ENCODE measurements at regions not wholly inside any gene's neighbourhood (a gene's known extent, or its start where the extent isn't known, plus 50 kb on each side); places are given as distances from the start of the nearest gene placed in this dataset.
"Not testable (repeated sequence)": the region's sequence is repeated elsewhere in the genome, so short reads cannot be mapped to it uniquely, and the experiment has no call there.

DNA sequence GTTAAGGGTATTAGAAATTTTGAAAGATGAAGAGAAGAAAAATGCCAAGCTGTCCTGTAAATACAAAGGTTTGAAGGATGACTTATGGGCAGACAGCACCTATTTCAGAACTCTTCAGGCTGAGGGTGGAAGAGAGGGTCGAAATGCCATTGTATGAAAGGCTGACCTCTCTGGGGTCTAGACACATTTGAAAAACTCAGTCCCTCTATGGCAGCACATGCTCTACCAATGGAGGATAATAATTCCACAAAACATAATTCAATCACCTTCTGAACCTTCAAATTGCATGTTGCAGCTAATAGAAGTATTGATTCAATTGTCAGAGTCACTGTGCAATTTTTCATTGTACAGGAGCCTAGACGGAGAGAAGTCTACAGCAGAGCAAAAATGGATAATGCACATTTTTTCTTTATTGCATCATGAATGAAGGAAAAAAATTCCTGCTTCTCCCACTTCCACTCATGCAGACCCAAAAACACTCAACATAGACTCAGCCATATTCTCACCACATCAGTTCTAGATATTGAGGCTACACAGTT lies 569.1 kb downstream of the TBL1XR1 start:
- Histone ChIP-seq H3K4me1 (no peaks in the 10 kb centered on the region), H3K27me3 (no peaks in the 10 kb centered on the region), H3K9me3 (no peaks in the 10 kb centered on the region), H4K20me1 (no peaks in the 10 kb centered on the region), H3K4me3 (no peak overlapping the region), H3K9ac (no peak overlapping the region), H3K36me3 (no peaks in the 10 kb centered on the region), H3K27ac (no peak overlapping the region), H3K4me2 (no peak overlapping the region)
- TF ChIP-seq Cebpa-rat (IDR thresholded peaks at IDR 0.05), result no peak

DNA sequence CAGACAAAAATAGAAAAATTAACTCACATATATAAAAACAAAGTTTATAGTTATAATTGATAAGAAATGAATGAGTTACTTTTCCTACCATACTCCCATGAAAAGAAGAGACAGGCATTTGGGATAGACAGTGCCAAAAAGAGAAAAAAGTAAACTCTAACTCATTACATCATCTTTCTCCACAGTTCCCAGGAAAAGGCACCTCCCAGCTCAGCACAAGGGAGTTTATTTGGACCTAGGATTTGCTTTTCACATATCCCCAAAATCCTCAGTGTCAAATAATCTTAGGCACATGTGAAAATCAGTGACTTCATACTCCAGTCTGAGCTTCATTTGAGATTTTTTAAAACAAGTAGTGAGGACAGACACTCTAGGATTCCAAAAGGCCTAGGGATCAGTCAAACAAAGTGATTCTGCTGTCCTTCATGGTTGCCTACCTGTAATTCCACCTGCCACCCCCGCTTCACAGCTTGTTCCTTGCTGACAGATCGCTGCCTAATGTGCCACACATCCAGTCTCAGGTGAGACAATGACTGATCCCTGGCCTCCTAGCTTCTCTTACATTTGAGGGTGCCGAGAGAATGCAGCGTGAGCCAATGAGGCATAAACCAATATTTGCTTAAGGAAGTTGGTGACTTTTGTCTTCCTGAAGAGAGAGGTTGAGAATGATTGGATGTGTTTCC lies 573.7 kb downstream of the TBL1XR1 start:
- Histone ChIP-seq H4K20me1 (no peaks in the 10 kb centered on the region), H3K4me2 (no peak overlapping the region), H3K4me3 (no peak overlapping the region), H3K36me3 (no peaks in the 10 kb centered on the region), H3K4me1 (no peaks in the 10 kb centered on the region), H3K27ac (no peak overlapping the region), H3K9me3 (no peaks in the 10 kb centered on the region), H3K9ac (no peak overlapping the region), H3K27me3 (no peaks in the 10 kb centered on the region)
- TF ChIP-seq Cebpa-rat (IDR thresholded peaks at IDR 0.05), result no peak

DNA sequence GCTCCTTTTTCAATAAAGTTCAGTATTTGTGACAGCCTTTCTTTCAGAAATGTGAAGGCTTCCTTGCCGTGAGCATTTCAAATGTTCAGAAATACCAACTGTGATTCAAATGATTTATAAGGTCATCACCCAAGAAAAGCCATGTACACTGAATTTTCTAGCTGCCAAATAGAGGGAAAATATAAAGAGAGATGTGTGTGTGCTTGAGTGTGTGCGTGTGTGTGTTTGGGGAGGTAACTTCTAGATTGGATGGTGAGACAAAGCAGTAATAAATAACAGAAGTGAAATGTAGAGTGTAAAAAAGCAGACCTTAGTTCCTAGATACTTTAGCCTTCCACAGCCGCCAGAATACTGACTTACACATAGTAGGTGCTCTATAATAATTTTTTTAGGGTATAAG lies 577.4 kb downstream of the TBL1XR1 start:
- no peaks in the 10 kb centered on the region for H3K9me3 ChIP-seq
- H3K4me3 ChIP-seq, result no peak overlapping the region
- TF ChIP-seq Cebpa-rat (IDR thresholded peaks at IDR 0.05), result no peak

DNA sequence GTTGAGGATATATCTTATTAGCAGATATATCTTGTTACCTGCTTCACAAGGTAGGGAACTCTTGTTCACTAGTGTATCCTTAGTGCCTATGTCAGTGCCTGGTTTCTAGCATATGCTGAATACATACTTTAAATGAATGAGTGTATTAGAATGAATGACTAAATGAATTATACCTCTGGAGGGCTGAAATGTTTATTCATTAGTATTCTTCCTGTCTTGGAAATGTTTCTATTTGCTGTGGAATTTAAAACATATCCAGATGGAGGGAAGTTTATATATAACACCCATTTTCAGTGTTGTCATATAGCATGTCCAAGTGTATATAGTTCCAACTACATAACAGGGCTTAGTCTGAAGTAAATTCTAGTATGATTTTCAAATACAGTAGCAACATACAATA lies 581.5 kb downstream of the TBL1XR1 start:
- H3K36me3 ChIP-seq, result no peaks in the 10 kb centered on the region
- no peaks in the 10 kb centered on the region for H3K27me3 ChIP-seq
- no peaks in the 10 kb centered on the region for H3K4me1 ChIP-seq
- H3K4me2 ChIP-seq, result no peak overlapping the region
- no peaks in the 10 kb centered on the region for H4K20me1 ChIP-seq
- H3K4me3 ChIP-seq, result no peak overlapping the region
- TF ChIP-seq Cebpa-rat (IDR thresholded peaks at IDR 0.05), result no peak
- H3K9ac ChIP-seq, result no peak overlapping the region
- no peak overlapping the region for H3K27ac ChIP-seq
- no peaks in the 10 kb centered on the region for H3K9me3 ChIP-seq

More for the DNA sequence above, 577.4 kb downstream of the TBL1XR1 start:
- Histone ChIP-seq H4K20me1 (no peaks in the 10 kb centered on the region), H3K27ac (no peak overlapping the region), H3K4me1 (no peaks in the 10 kb centered on the region), H3K27me3 (no peaks in the 10 kb centered on the region), H3K4me2 (no peak overlapping the region), H3K9ac (no peak overlapping the region), H3K36me3 (no peaks in the 10 kb centered on the region)

DNA sequence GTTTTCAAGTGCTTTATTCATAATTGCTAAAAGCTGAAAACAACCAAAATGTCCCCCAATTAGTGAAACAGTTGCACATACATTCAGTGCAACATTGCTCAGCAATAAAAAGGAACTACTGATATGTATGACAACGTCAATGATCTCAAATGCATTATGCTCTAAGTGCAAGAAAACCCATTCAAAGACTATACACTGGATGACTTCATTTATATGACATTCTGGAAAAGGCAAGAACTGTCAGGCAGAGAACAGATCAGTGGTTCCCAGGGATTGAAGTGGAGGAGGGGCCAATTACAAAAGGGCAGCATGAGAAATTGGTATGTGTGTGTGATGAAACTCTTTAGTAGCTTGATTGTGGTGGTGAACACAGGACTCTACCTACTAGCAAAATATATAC lies 585.6 kb downstream of the TBL1XR1 start:
- Histone ChIP-seq H3K4me1 (no peaks in the 10 kb centered on the region), H3K27me3 (no peaks in the 10 kb centered on the region), H3K9ac (no peak overlapping the region), H3K27ac (no peak overlapping the region), H3K4me3 (no peak overlapping the region), H3K4me2 (no peak overlapping the region), H3K9me3 (no peaks in the 10 kb centered on the region), H4K20me1 (no peaks in the 10 kb centered on the region), H3K36me3 (no peaks in the 10 kb centered on the region)
- no peak for TF ChIP-seq Cebpa-rat (IDR thresholded peaks at IDR 0.05)

DNA sequence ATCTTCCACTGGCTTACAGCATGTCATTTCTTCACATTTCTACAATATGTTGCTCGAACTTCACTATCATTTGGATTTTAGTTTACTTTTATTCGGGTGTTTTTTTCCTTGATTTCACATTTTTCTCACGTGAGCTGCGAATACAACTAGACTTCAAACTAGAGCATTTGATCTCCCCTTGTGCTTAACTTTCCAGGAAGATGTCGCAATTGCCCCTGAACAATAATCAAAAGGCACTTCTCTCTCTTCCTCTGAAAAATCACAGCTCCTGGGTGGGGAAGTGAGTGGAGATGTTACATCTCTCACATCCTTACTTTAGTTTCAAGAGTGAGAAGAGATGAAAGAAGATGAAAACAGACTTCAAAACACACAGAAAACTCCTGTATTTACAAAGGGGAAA lies 587.9 kb downstream of the TBL1XR1 start:
- no peak overlapping the region for H3K4me2 ChIP-seq
- no peaks in the 10 kb centered on the region for H3K4me1 ChIP-seq
- no peak overlapping the region for H3K4me3 ChIP-seq
- H3K9ac ChIP-seq, result no peak overlapping the region
- H3K9me3 ChIP-seq, result no peaks in the 10 kb centered on the region
- no peaks in the 10 kb centered on the region for H4K20me1 ChIP-seq
- no peaks in the 10 kb centered on the region for H3K36me3 ChIP-seq
- H3K27me3 ChIP-seq, result no peaks in the 10 kb centered on the region
- TF ChIP-seq Cebpa-rat (IDR thresholded peaks at IDR 0.05), result no peak
- H3K27ac ChIP-seq, result no peak overlapping the region

DNA sequence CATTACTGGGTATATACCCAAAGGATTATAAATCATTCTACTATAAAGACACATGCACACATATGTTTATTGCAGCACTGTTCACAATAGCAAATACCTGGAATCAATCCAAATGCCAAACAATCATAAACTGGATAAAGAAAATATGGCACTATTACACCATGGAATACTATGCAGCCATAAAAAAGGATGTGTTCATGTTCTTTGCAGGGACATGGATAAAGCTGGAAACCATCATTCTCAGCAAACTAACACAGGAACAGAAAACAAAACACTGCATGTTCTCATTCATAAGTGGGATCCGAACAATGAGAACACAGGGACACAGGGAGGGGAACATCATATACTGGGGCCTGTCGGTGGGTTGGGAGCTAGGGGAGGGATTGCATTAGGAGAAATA lies 591.7 kb downstream of the TBL1XR1 start:
- not testable (repeated sequence) for H3K4me3 ChIP-seq, H3K4me2 ChIP-seq, H3K36me3 ChIP-seq, H3K4me1 ChIP-seq, H4K20me1 ChIP-seq, H3K27me3 ChIP-seq, H3K9ac ChIP-seq, H3K27ac ChIP-seq, H3K9me3 ChIP-seq

DNA sequence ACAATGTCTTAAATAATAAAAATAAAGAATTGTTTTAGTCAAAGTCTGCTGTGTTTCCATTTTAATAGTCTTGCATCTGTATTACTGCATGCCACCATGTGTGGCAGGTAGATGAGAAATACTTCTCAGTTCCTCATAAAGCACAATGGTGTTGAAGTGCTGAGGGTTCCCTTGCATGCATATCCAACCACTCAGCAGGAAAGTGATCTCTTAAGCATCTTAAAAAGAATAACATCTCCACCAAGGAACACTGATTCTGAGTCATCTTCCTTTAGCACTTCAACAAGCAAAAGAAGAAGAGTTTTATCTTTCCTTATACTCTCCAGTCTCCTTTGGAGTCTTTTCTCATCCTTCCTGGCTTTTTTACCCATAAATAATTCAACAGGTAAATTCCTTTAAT lies 602.0 kb downstream of the TBL1XR1 start:
- Histone ChIP-seq H3K9ac (no peak overlapping the region), H3K9me3 (no peaks in the 10 kb centered on the region), H3K27me3 (no peaks in the 10 kb centered on the region), H3K4me1 (no peaks in the 10 kb centered on the region), H3K36me3 (no peaks in the 10 kb centered on the region), H4K20me1 (no peaks in the 10 kb centered on the region), H3K27ac (no peak overlapping the region), H3K4me3 (no peak overlapping the region), H3K4me2 (no peak overlapping the region)
- TF ChIP-seq Cebpa-rat (IDR thresholded peaks at IDR 0.05), result no peak

DNA sequence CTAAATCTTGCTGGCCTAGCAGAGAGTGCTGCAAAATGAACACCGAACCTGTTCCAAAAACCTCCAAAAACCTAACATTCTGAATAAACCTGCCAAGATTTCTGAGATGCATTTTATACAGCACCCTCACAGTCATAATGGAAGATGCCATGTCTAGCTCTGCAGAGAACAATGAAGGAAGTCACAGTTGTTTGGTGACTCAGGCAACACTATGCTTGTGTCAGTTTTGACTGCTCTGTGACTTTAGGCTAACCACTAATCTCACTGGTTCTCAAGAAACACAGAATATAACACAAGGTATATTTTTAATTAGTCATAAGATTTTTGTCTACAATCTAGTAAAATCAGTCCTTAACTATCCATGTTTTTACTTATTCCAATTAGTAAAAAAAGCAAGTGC lies 606.6 kb downstream of the TBL1XR1 start:
- Histone ChIP-seq H3K4me2 (no peak overlapping the region), H3K4me3 (no peak overlapping the region), H3K4me1 (no peaks in the 10 kb centered on the region), H3K27ac (no peak overlapping the region), H3K9ac (no peak overlapping the region), H3K36me3 (no peaks in the 10 kb centered on the region), H4K20me1 (no peaks in the 10 kb centered on the region), H3K9me3 (no peaks in the 10 kb centered on the region), H3K27me3 (no peaks in the 10 kb centered on the region)
- TF ChIP-seq Cebpa-rat (IDR thresholded peaks at IDR 0.05), result no peak

DNA sequence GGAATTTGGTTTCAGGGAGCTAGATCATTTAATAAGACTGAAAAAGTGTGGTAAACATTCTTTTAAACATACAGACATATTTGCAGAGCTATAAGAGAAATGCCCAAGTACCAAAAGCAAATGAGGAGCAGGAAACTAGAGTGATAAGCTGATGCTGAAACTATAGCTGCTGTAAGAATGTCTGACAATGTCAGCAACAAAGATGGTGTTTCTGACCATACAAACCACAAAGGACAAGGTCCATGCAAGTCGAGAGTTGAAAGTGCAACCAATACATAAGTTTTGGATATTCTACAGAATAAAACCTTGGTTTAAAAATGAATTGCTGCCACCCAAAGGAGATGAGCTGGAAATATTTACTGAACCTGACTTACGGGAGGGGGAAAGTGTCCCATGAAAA lies 610.2 kb downstream of the TBL1XR1 start:
- H3K4me2 ChIP-seq, result no peak overlapping the region
- no peak overlapping the region for H3K27ac ChIP-seq
- no peaks in the 10 kb centered on the region for H3K9me3 ChIP-seq
- no peaks in the 10 kb centered on the region for H4K20me1 ChIP-seq
- H3K4me3 ChIP-seq, result no peak overlapping the region
- H3K36me3 ChIP-seq, result no peaks in the 10 kb centered on the region
- no peaks in the 10 kb centered on the region for H3K27me3 ChIP-seq
- no peak overlapping the region for H3K9ac ChIP-seq
- no peak for TF ChIP-seq Cebpa-rat (IDR thresholded peaks at IDR 0.05)
- H3K4me1 ChIP-seq, result peaks cover 7% of the 10 kb centered on the region
